NT2/D1 (cell line): ENCODE measurements at regions not wholly inside any gene's neighbourhood (a gene's known extent, or its start where the extent isn't known, plus 50 kb on each side); places are given as distances from the start of the nearest gene placed in this dataset.

ENCODE experiments used
- SUZ12 ChIP-seq: IDR thresholded peaks from 2 replicates; pipeline ENCODE4 v1.6.1; 2011; ENCODE audit not compliant: insufficient read length, insufficient read depth; ENCODE audit errors: extremely low read depth
- YY1 ChIP-seq: IDR thresholded peaks from 2 replicates; pipeline ENCODE4 v1.6.1; 2011; ENCODE audit not compliant: insufficient read length, insufficient read depth
- ZNF274 ChIP-seq: IDR thresholded peaks from 2 replicates; pipeline ENCODE4 v1.6.1; 2011; ENCODE audit warnings: mild to moderate bottlenecking, low read depth, low read length

DNA sequence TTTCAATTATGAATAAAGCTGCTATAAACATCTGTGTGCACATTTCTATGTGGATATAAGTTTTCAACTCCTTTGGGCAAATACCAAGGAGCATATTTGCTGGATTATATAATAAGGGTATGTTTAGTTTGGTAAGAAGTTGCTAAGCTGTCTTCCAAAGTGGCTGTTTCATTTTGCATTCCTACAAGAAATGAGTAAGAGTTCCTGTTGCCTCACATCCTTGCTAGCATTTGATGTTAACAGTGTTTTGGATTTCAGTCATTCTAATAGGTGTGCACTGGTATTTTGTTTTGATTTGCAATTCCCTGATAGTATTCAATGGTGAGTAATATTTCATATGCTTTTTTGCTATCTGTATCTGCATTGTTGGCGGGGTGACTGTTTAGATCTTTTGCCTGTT is 120.7 kb upstream of the MDFIC2 start:
- TF ChIP-seq YY1 (no peak), SUZ12 (no peak), ZNF274 (no peak)
